ENCODE measurements at regions not wholly inside any gene's neighbourhood (a gene's known extent, or its start where the extent isn't known, plus 50 kb on each side); places are given as distances from the start of the nearest gene placed in this dataset.

DNA sequence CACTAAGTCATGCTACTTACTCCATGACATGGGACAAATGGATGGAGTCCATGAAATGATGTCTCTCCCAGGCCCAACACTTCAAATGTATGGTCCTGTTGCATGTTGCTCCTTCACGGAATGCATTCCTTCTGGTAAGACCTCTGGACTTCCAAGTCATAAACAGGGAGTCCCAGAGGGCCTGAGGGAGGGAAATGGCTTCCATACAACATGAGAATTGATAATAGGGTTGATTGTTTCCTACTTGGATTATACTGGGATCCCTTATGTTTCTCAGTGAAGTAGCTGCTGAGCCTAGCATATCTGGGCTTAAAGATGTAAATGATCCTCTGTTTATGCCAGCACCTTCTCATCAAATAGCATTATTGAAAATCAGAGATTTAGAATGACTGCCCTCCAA, 104.2 kb upstream of the MAGI3 start:
- TF ChIP-seq CTCF (IDR thresholded peaks at IDR 0.05; ENCODE audit: insufficient read depth, low read length, missing control alignments) = no peak
- H3K4me3 ChIP-seq (ENCODE audit: low read depth, low read length) = no peak overlapping the region
- DNase-seq (ENCODE audit: low read depth, low spot score) = no peak
- ChIA-PET POLR2A (no interaction called here), CTCF (no interaction called here)

- ChIA-PET POLR2A (no interaction called here), CTCF (no interaction called here)
- no peak for TF ChIP-seq CTCF (IDR thresholded peaks at IDR 0.05; ENCODE audit: insufficient read depth, low read length, missing control alignments)
- H3K4me3 ChIP-seq (ENCODE audit: low read depth, low read length) = no peak overlapping the region
- no peak for DNase-seq (ENCODE audit: low read depth, low spot score)
Observed at GRCh38 chr1:113291777-113292602, 98.3 kb upstream of the MAGI3 start.

- no peak for TF ChIP-seq CTCF (IDR thresholded peaks at IDR 0.05; ENCODE audit: insufficient read depth, low read length, missing control alignments)
- H3K4me3 ChIP-seq (ENCODE audit: low read depth, low read length) = no peak overlapping the region
- no peak for DNase-seq (ENCODE audit: low read depth, low spot score)
- ChIA-PET POLR2A (no interaction called here), CTCF (no interaction called here)
Observed at GRCh38 chr1:113292603-113293255, 97.6 kb upstream of the MAGI3 start.

DNA sequence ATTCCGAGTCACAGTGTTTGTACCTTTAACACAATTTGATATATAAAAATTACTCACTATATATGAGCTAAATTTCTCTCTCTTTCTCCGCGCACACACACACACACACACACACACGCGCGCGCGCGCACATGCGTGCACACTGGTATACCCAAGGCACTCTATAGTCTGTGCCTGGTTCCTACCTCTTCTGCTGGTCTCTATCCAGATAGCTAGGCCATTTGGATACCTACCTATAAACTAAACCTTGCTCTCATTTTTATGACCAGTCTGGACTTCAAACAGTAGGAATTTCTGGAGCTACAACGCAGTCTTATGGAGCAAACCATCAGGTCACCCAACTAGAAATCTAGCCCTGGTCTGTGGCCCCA, 97.1 kb upstream of the MAGI3 start:
- ChIA-PET POLR2A (no interaction called here), CTCF (no interaction called here)
- no peak for TF ChIP-seq CTCF (IDR thresholded peaks at IDR 0.05; ENCODE audit: insufficient read depth, low read length, missing control alignments)
- DNase-seq (ENCODE audit: low read depth, low spot score) = no peak
- H3K4me3 ChIP-seq (ENCODE audit: low read depth, low read length) = no peak overlapping the region

- no peak overlapping the region for H3K4me3 ChIP-seq (ENCODE audit: low read depth, low read length)
- DNase-seq (ENCODE audit: low read depth, low spot score) = no peak
- ChIA-PET POLR2A (no interaction called here), CTCF (no interaction called here)
- no peak for TF ChIP-seq CTCF (IDR thresholded peaks at IDR 0.05; ENCODE audit: insufficient read depth, low read length, missing control alignments)
Observed at GRCh38 chr1:113297749-113298148, 92.6 kb upstream of the MAGI3 start.

DNA sequence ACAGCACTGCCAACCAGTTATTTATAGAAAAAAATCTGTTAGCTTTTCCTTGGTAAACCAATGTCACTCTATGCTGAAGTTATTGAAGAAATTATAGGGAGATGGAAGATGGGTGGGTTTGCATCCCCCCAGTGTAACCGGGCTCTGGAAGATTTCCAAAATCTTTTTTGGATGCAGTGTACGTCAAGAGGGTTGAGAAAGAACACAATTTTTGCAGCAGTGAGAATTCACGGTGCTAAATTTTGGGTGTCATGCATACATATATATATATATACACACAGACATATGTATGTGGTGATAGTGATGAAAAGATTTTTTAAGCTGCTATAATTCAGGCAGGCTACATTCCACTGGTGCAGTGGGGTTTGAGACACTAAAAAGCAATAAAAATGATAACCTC, 91.4 kb upstream of the MAGI3 start:
- no peak overlapping the region for H3K4me3 ChIP-seq (ENCODE audit: low read depth, low read length)
- TF ChIP-seq CTCF (IDR thresholded peaks at IDR 0.05; ENCODE audit: insufficient read depth, low read length, missing control alignments) = no peak
- ChIA-PET CTCF (no interaction called here), POLR2A (no interaction called here)
- DNase-seq (ENCODE audit: low read depth, low spot score) = no peak

All from AG04449 (cell line).